ENCODE measurements at regions not wholly inside any gene's neighbourhood (a gene's known extent, or its start where the extent isn't known, plus 50 kb on each side); places are given as distances from the start of the nearest gene placed in this dataset.

DNA sequence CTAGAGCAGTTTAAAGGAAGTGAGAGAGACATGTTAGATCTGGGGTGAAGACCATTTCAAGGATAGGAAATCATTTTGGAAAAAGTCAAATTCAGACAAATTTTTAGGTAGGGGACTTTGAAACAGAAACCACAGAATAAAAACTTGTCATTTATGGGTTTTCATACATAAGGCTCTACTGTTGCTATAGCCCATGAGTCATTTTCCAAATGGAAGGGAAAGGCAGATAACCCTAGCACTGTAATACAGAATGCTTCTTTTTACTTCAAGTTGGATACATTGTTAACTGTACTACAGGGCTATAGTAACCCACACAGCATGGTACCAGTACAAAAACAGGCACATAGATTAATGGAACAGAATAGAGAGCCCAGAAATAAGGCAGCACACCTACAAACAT, 455.4 kb downstream of the EBF1 start:
- no peak for DNase-seq (ENCODE audit: low read depth in 2 of 2)

DNA sequence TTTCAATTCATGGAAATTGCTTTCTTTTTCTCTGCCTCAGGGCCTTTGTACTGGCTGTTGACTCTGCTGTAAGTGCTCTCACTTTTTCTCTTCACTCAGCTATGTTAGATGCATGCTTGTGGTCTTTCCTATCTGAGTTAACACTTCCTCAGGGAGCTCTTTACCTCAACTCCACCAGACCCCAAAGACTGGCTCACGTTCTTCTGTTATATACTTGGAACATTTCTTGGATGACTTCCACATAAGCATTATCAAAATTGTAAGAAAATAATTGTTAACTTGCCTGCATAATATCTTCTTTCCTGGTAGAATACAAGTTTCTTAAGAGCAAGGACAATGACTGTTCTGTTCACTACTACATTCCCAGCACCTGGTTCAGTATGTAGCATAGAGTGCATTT, 455.9 kb downstream of the EBF1 start:
- DNase-seq (ENCODE audit: low read depth in 2 of 2), result no peak

DNA sequence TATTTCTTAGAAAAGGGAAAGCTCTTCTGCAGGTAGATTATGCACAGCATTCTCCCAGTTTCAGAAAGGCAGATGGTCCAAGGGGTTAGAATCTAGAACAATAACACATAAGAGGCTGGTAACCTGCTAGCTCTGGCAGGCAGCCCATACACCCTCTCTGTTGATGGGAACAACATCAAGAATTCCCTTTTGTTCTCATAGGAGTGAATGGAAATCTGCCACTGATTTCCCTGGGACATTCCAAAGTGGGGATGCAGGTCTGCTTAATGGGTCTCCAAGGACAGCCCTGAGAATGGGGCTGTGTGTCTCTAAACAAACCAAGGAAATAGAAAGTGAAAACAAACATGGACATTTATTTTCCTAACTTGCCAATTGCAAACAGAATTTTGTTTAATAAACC, 456.8 kb downstream of the EBF1 start:
- no peak for DNase-seq (ENCODE audit: low read depth in 2 of 2)

DNA sequence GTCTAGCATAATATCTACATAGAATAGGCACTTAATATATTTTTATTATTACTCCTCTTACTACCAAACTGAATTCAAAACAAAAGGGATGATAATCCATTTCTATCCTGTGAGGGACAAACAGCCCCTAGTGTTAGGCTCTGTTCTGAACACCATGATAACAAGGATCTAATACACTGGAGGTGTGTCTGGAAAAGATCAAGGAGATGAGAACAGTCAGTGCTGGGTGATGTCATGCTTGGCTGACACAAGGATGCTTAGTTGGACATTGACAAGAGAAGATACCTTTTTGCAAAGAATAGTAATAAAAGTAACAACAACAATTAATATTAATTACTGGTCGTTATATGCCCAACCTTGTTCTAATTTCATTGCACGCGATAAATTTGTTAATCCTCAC, 458.7 kb downstream of the EBF1 start:
- no peak for DNase-seq (ENCODE audit: low read depth in 2 of 2)

DNA sequence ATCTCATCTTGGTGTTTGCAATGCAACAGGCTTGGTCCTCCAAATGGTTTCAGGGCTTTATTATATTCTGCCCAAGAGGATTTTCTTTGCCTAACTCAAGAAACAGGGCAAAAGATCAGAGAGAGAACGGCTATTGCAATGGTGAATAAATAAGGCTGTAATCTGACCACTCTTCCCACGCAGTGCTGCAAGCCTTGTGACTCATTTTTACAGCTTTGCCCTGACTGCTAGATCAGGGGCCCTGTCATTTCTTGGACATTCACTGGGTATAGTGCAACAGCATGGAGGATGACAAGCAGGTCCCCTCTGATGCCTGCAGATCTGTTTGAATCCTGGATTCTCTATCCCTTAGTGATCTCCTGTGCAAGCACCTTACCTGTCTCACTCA, 459.1 kb downstream of the EBF1 start:
- DNase-seq (ENCODE audit: low read depth in 2 of 2), result no peak

- no peak for DNase-seq (ENCODE audit: low read depth in 2 of 2)
These were observed 459.7 kb downstream of the EBF1 start for GRCh38 chr5:158639881-158640592.

DNA sequence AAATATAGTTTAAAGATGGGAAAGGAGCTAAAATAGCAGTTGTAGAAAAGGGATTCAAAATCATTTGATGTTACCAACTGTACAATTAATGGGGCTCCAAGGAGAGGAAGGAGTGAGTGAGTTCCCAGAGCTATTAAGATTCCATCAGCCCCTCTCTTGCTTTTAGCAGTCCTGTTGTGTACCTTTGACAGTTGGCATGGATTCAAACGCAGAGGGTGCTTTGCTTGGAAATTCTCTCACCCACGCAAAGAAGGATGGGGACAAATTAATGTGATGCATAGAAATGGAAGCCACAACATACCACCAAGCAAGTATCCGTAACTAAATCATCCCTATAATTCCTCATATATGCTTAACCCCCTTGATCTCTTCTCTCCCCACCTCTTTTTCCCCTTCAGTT, 461.3 kb downstream of the EBF1 start:
- DNase-seq (ENCODE audit: low read depth in 2 of 2), result no peak

- no peak for DNase-seq (ENCODE audit: low read depth in 2 of 2)
These were observed 462.7 kb downstream of the EBF1 start for GRCh38 chr5:158637039-158637438.

GRCh38 chr5:158635565-158635964, 464.2 kb downstream of the EBF1 start:
- DNase-seq (ENCODE audit: low read depth in 2 of 2), result no peak

- peak; percentile 83 to 85 for DNase-seq (ENCODE audit: low read depth in 2 of 2)
These were observed 465.0 kb downstream of the EBF1 start for GRCh38 chr5:158634714-158635113.

- no peak for DNase-seq (ENCODE audit: low read depth in 2 of 2)
These were observed 470.0 kb downstream of the EBF1 start for GRCh38 chr5:158629591-158630312.

DNA sequence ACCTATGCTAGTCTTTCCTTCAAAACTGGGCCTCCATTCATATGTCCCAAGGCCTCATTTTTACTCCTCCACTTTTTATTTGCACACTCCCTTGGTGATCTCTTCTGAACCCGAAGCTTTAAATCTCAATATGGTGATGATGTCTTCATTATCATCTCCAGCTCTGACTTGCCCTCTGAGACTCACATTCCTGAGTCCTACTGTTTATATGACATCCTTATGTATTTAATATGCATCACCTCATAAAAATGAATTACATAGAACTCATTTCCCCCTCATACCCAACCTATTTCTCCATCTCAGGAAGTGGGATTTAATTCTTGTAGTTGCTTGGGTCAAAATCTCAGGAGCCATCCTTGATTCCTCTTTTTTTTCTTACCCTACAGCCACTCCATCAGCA, 473.0 kb downstream of the EBF1 start:
- DNase-seq (ENCODE audit: low read depth in 2 of 2), result peak in 1 of 2 experiments; percentile 61

GRCh38 chr5:158623971-158624370, 475.7 kb downstream of the EBF1 start:
- no peak for DNase-seq (ENCODE audit: low read depth in 2 of 2)

DNA sequence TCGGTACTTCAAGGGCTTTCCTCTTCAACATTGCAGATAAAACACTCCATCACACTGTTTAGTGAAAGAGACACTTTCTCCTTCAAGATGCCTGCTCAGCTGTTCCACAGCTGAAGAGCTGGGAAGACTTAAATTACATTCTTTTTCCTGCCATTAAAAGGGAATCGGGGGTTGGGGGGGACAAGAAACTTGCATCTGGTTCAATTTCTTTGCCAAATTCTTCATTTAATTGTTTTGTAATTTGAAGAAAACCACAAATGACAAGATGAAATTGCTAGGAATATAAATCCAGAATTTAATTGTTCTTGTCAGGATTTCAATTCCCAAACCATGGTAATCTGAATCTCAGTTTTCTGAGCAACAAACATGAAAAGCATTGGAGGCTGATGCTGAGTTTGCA, 478.3 kb downstream of the EBF1 start:
- DNase-seq (ENCODE audit: low read depth in 2 of 2), result peak; percentile 89 to 90

- DNase-seq (ENCODE audit: low read depth in 2 of 2), result no peak
These were observed 480.5 kb downstream of the EBF1 start for GRCh38 chr5:158619083-158619788.

DNA sequence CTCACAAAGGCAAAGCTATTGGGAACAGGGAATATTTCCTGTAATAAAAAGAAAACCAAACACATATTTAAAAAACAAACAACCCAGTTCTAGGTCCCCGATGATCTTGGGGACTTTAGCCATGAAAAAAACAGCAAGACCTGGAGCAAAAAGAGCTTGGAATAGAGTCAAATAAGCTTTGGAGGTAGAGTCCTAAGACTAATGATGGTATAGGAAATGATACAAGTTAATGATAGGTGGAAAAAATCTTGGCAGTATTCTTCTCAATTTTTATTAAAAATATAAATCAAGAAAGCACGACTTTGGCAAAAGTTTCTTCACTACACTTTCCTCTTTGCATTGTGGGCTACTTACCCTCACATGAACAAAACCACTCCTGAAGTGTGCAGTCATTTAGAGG, 481.5 kb downstream of the EBF1 start:
- DNase-seq (ENCODE audit: low read depth in 2 of 2), result no peak

- DNase-seq (ENCODE audit: low read depth in 2 of 2), result no peak
These were observed 483.0 kb downstream of the EBF1 start for GRCh38 chr5:158616707-158617106.

- DNase-seq (ENCODE audit: low read depth in 2 of 2), result peak in 1 of 2 experiments; percentile 45
These were observed 484.8 kb downstream of the EBF1 start for GRCh38 chr5:158614951-158615350.

DNA sequence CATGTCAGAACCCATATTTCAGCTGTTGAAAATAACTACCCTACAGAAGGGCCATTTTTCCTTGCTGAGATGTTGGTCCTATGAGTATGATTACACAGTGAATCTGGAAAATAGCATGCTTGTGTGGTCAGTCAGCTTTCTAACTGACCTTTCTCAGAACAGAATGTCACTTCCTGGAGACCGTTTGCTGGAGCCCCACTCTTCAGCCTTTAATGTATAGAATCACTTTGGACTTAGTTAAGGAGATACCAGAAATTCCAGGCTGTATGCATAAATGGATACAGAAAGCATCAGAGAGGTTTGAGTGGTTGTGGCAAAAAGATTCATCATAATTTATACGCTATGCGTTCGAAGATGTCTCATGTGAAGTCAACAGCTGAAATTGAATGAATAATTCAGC, 488.1 kb downstream of the EBF1 start:
- DNase-seq (ENCODE audit: low read depth in 2 of 2), result no peak

DNA sequence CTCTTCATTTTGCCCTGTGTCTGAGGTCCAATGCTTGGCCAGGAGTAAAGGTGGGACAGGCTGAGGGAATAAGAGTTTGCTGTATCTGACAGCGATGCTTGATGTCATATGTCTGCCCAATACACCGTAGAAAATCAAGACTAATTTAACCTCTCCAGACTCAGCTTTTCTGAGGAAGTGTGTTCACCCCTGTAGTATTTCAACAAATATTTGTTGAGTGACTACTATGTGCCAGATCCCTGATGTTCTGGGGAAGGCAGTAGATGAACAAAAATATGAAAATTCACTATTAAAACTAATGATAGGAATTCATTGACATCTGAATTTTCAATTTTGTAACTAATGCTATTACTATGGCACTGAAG, 489.7 kb downstream of the EBF1 start:
- DNase-seq (ENCODE audit: low read depth in 2 of 2), result no peak

DNA sequence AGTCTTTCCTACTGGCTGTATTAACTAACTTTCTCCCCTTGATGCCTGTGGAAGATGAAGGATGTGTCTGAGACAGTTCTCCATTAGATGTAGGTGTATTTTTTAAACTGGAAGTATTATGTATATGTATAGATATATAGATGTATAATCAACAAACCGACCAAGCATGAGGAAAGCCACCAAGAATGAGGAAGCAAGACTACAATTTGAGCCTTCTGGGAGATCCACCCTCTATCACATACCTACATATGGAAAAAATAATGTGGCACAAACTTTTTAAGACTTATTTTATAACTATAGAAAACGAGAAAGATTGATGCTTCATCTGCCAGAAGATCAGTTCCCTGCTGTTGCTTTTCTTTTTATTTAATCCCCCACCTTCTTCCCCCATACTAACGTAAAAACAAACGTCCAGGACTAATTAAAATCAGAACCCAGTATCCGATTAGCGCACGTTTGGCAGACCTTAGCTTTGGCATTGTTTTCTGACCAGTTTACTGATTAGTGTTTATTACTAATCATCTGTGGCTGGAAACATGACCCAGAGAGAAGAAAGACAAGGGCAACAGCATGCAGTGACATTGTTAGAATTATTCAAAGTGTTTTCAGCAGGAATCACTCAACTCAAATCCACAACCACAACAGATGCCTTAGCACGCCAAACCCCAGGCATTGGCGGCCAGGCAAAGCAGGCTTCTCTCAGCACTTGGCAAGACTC, 490.2 kb downstream of the EBF1 start:
- DNase-seq (ENCODE audit: low read depth in 2 of 2), result peak; percentile 85 to 86

GRCh38 chr5:158607088-158607487, 492.6 kb downstream of the EBF1 start:
- no peak for DNase-seq (ENCODE audit: low read depth in 2 of 2)

Data from fibroblast of skin of left quadriceps (primary cell).